Smooth muscle cell (in vitro differentiated cells): ENCODE measurements at regions not wholly inside any gene's neighbourhood (a gene's known extent, or its start where the extent isn't known, plus 50 kb on each side); places are given as distances from the start of the nearest gene placed in this dataset.

Source experiments
- DNase-seq: peaks from one replicate; lab custom pipeline; 2025; ENCODE audit not compliant: unreplicated experiment; lab: John Stamatoyannopoulos, UW
- H2AFZ ChIP-seq: fragments of 200-600 bp; sonication (generic); 2 replicates; pipeline ENCODE4 v1.6.0; 2016; ENCODE audit warnings: antibody characterized with exemption, low read depth, mild to moderate bottlenecking
- H3F3A ChIP-seq: fragments of 200-600 bp; sonication (generic); 2 replicates; pipeline ENCODE4 v1.6.0; 2017; ENCODE audit warnings: antibody characterized with exemption, low read depth
- H3K27ac ChIP-seq: fragments of 200-600 bp; sonication (generic); 2 replicates; pipeline ENCODE4 v1.5.1; 2016; ENCODE audit warnings: low read depth, mild to moderate bottlenecking
- H3K27me3 ChIP-seq: fragments of 200-600 bp; sonication (generic); 2 replicates; pipeline ENCODE4 v1.6.1; 2016; ENCODE audit warnings: low read depth, mild to moderate bottlenecking
- H3K36me3 ChIP-seq: fragments of 200-600 bp; sonication (generic); 2 replicates; pipeline ENCODE4 v1.5.1; 2016; ENCODE audit warnings: low read depth
- H3K4me1 ChIP-seq: fragments of 200-600 bp; sonication (generic); 2 replicates; pipeline ENCODE4 v1.5.1; 2016; ENCODE audit warnings: low read depth
- H3K4me2 ChIP-seq: fragments of 200-600 bp; sonication (generic); 2 replicates; pipeline ENCODE4 v1.6.0; 2016; ENCODE audit warnings: mild to moderate bottlenecking
- H3K4me3 ChIP-seq: fragments of 200-600 bp; sonication (generic); 2 replicates; pipeline ENCODE4 v1.5.1; 2016; ENCODE audit warnings: mild to moderate bottlenecking
- H3K79me2 ChIP-seq: fragments of 200-600 bp; sonication (generic); 2 replicates; pipeline ENCODE4 v1.6.0; 2016; ENCODE audit warnings: low read depth, mild to moderate bottlenecking
- H3K9ac ChIP-seq: fragments of 200-600 bp; sonication (generic); 2 replicates; pipeline ENCODE4 v1.6.0; 2016; ENCODE audit warnings: low read depth
- H3K9me3 ChIP-seq: fragments of 200-600 bp; sonication (generic); replicated peaks from 2 replicates; pipeline ENCODE4 v1.5.1; 2016; ENCODE audit warnings: low read depth
- H4K20me1 ChIP-seq: fragments of 200-600 bp; sonication (generic); 2 replicates; pipeline ENCODE4 v1.6.0; 2016; ENCODE audit warnings: low read depth
- WGBS: methylation state at CpG from one replicate; pipeline ENCODE4 v1.1.7; 2016; ENCODE audit warnings: low lambda C conversion rate; 5-methylcytosine and 5-hydroxymethylcytosine counted together
- TF ChIP-seq, protein P1 (sequence below): fragments of 200-600 bp; sonication (generic); IDR thresholded peaks from 2 replicates; pipeline ENCODE4 v1.5.1; 2017; ENCODE audit warnings: borderline replicate concordance, mild to moderate bottlenecking, antibody characterized with exemption; ENCODE audit not compliant: insufficient read depth, poor library complexity, severe bottlenecking

DNA sequence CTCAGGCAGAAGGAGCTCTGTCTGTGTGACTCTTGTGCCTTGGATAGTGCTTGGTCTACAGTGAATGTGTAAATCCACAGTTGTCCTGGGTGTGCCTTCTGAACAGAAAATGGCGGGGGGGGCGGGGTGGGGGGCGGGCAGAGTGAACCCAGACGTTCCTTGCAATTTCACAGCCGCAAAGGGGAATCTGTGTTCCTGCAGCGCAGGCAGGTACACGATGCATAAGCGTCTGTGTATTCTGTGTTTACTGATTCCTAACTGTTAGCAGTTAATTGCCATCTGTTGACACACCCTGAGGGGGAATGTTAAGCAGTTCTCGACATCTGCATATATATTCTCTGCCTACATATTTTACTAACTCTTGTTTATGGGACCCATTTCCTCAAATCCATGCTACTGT is 123.5 kb upstream of the ZFHX3 start:
- Histone ChIP-seq H3K79me2 (no peaks in the 10 kb centered on the region), H3K4me1 (peaks cover 11% of the 10 kb centered on the region), H2AFZ (no peak overlapping the region), H3K9ac (no peak overlapping the region), H3K4me3 (no peak overlapping the region), H3F3A (no peaks in the 10 kb centered on the region), H3K27ac (no peak overlapping the region), H3K36me3 (no peaks in the 10 kb centered on the region), H3K27me3 (no peaks in the 10 kb centered on the region), H3K9me3 (no peaks in the 10 kb centered on the region), H3K4me2 (no peak overlapping the region), H4K20me1 (no peaks in the 10 kb centered on the region)
- DNase-seq = no peak
- TF ChIP-seq, protein P1, sequence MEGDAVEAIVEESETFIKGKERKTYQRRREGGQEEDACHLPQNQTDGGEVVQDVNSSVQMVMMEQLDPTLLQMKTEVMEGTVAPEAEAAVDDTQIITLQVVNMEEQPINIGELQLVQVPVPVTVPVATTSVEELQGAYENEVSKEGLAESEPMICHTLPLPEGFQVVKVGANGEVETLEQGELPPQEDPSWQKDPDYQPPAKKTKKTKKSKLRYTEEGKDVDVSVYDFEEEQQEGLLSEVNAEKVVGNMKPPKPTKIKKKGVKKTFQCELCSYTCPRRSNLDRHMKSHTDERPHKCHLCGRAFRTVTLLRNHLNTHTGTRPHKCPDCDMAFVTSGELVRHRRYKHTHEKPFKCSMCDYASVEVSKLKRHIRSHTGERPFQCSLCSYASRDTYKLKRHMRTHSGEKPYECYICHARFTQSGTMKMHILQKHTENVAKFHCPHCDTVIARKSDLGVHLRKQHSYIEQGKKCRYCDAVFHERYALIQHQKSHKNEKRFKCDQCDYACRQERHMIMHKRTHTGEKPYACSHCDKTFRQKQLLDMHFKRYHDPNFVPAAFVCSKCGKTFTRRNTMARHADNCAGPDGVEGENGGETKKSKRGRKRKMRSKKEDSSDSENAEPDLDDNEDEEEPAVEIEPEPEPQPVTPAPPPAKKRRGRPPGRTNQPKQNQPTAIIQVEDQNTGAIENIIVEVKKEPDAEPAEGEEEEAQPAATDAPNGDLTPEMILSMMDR = no peak
- WGBS = 23% methylated on average over 9 of the region's 9 CpGs

DNA sequence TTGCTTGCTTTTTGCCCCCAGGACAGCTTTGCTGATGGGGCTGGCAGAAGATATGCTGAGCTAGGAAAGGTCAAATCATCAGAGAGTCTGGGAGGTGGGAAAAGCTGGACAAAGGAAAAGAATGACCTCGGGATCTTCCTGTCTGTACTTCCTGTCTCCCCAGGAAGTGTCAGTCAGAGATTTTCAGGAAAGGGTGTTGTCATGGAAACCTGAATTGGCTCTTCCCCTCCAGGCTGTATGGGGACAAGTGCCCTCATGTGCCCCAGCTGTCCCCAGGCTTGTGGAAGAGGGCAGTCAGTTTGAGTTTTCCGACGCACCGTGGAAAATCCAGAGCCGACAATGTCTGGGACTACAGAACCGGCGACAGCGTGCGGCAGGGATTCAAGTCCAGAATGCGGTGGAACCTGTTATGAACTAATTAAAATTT is 122.7 kb upstream of the ZFHX3 start:
- DNase-seq = no peak
- Histone ChIP-seq H3K27me3 (no peaks in the 10 kb centered on the region), H3K36me3 (no peaks in the 10 kb centered on the region), H2AFZ (peak overlapping the region; percentile 27), H3K9ac (no peak overlapping the region), H4K20me1 (no peaks in the 10 kb centered on the region), H3K9me3 (no peaks in the 10 kb centered on the region), H3K79me2 (no peaks in the 10 kb centered on the region), H3K27ac (no peak overlapping the region), H3K4me2 (no peak overlapping the region), H3K4me1 (peaks cover 11% of the 10 kb centered on the region), H3F3A (no peaks in the 10 kb centered on the region), H3K4me3 (no peak overlapping the region)
- 72% methylated on average over 10 of the region's 10 CpGs for WGBS
- TF ChIP-seq, protein P1 = no peak

DNA sequence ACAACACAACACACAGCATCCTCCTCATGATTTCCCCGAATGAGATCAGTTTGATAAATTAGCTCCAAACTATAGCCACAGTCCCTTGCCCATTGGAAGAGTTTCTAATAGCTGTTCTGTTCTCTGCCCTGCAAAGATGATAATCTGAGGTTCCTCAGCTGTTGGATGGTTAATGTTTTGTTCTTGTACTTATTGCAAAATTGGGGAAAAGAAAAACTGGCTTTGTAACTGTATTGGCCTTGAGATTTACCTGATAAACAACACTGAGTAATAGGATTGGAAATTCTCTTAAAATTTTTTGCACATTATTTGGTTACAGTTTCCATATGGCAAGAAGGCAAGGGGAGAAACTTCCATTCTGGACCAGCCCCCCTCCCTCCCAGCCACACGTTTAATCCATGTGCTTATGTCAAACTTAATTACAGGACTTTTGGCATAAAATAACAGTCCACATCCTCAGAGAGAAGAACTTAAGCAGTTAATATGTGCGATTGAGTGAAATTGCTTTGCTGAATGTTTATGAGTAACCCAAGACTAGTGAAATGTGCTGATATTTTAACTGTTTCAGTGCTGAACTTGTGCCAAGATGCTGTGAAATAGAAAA is 119.1 kb upstream of the ZFHX3 start:
- H4K20me1 ChIP-seq = no peaks in the 10 kb centered on the region
- H3K9ac ChIP-seq = no peak overlapping the region
- 51% methylated on average over 3 of the region's 3 CpGs for WGBS
- H3K79me2 ChIP-seq = no peaks in the 10 kb centered on the region
- no peak overlapping the region for H3K4me2 ChIP-seq
- no peak overlapping the region for H2AFZ ChIP-seq
- no peaks in the 10 kb centered on the region for H3F3A ChIP-seq
- TF ChIP-seq, protein P1 = no peak
- no peaks in the 10 kb centered on the region for H3K4me1 ChIP-seq
- H3K36me3 ChIP-seq = no peaks in the 10 kb centered on the region
- no peaks in the 10 kb centered on the region for H3K27me3 ChIP-seq
- no peak overlapping the region for H3K27ac ChIP-seq
- no peaks in the 10 kb centered on the region for H3K9me3 ChIP-seq
- no peak for DNase-seq
- no peak overlapping the region for H3K4me3 ChIP-seq

DNA sequence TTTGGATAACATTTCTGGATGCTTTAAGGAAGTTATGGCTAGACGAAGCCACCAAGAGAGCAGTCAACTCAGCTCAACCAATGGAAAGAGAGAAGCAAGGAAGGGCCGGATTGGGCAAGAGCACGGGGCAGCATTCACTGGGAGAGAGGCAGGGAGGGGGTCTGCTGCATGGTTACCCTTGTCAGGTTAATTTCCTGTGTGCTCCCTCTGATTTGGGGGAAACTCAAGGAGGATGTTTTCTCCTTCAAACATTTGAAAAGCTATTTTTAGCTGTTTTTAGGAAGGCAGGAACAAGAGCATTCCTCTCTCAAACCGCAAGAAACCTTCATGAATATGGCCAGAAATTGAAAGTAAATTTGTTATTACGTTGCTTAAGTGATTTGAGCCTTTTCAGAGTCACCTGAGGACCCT is 118.5 kb upstream of the ZFHX3 start:
- Histone ChIP-seq H3K4me1 (no peaks in the 10 kb centered on the region), H3K9me3 (no peaks in the 10 kb centered on the region), H3F3A (no peaks in the 10 kb centered on the region), H3K27ac (no peak overlapping the region), H3K9ac (no peak overlapping the region), H3K79me2 (no peaks in the 10 kb centered on the region), H3K36me3 (no peaks in the 10 kb centered on the region), H3K27me3 (no peaks in the 10 kb centered on the region), H4K20me1 (no peaks in the 10 kb centered on the region), H3K4me2 (no peak overlapping the region), H2AFZ (no peak overlapping the region), H3K4me3 (no peak overlapping the region)
- no peak for DNase-seq
- TF ChIP-seq, protein P1 = no peak
- 82% methylated on average over 5 of the region's 5 CpGs for WGBS
